Mammary epithelial cell (primary cell): ENCODE measurements at regions not wholly inside any gene's neighbourhood (a gene's known extent, or its start where the extent isn't known, plus 50 kb on each side); places are given as distances from the start of the nearest gene placed in this dataset.

Experiments
- EZH2 ChIP-seq: IDR thresholded peaks from 2 replicates; pipeline ENCODE4 v1.6.1; 2012; ENCODE audit warnings: low read length, inconsistent platforms, borderline replicate concordance
- TF ChIP-seq, protein P1 (sequence below), 2 donors: IDR thresholded peaks in 1 of 2; conservative IDR thresholded peaks in 1 of 2; 2 replicates each; pipeline ENCODE4 v1.5.1; 2011 to 2012; ENCODE audit warnings: inconsistent platforms in 2 of 2, low read length in 2 of 2, mild to moderate bottlenecking in 2 of 2, control low read depth in 1 of 2, low read depth in 1 of 2; ENCODE audit not compliant: insufficient read depth in 1 of 2; ENCODE audit errors: extremely low read depth in 1 of 2

- TF ChIP-seq EZH2 = no peak
- TF ChIP-seq, protein P1, sequence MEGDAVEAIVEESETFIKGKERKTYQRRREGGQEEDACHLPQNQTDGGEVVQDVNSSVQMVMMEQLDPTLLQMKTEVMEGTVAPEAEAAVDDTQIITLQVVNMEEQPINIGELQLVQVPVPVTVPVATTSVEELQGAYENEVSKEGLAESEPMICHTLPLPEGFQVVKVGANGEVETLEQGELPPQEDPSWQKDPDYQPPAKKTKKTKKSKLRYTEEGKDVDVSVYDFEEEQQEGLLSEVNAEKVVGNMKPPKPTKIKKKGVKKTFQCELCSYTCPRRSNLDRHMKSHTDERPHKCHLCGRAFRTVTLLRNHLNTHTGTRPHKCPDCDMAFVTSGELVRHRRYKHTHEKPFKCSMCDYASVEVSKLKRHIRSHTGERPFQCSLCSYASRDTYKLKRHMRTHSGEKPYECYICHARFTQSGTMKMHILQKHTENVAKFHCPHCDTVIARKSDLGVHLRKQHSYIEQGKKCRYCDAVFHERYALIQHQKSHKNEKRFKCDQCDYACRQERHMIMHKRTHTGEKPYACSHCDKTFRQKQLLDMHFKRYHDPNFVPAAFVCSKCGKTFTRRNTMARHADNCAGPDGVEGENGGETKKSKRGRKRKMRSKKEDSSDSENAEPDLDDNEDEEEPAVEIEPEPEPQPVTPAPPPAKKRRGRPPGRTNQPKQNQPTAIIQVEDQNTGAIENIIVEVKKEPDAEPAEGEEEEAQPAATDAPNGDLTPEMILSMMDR (conservative IDR thresholded peaks at IDR 0.05 in 1 of 2, IDR thresholded peaks at IDR 0.05 in 1 of 2; ENCODE audit: extremely low read depth in 1 of 2, insufficient read depth in 1 of 2, low read depth in 1 of 2, low read length in 2 of 2) = no peak
Observed at GRCh38 chr7:67777119-67777518, 780.5 kb downstream of the TYW1 start.
